Smooth muscle cell (in vitro differentiated cells): ENCODE measurements at regions not wholly inside any gene's neighbourhood (a gene's known extent, or its start where the extent isn't known, plus 50 kb on each side); places are given as distances from the start of the nearest gene placed in this dataset.

Experiments used
- DNase-seq: peaks from one replicate; lab custom pipeline; 2025; ENCODE audit not compliant: unreplicated experiment; lab: John Stamatoyannopoulos, UW
- H2AFZ ChIP-seq: fragments of 200-600 bp; sonication (generic); 2 replicates; pipeline ENCODE4 v1.6.0; 2016; ENCODE audit warnings: antibody characterized with exemption, low read depth, mild to moderate bottlenecking
- H3F3A ChIP-seq: fragments of 200-600 bp; sonication (generic); 2 replicates; pipeline ENCODE4 v1.6.0; 2017; ENCODE audit warnings: antibody characterized with exemption, low read depth
- H3K27ac ChIP-seq: fragments of 200-600 bp; sonication (generic); 2 replicates; pipeline ENCODE4 v1.5.1; 2016; ENCODE audit warnings: low read depth, mild to moderate bottlenecking
- H3K27me3 ChIP-seq: fragments of 200-600 bp; sonication (generic); 2 replicates; pipeline ENCODE4 v1.6.1; 2016; ENCODE audit warnings: low read depth, mild to moderate bottlenecking
- H3K36me3 ChIP-seq: fragments of 200-600 bp; sonication (generic); 2 replicates; pipeline ENCODE4 v1.5.1; 2016; ENCODE audit warnings: low read depth
- H3K4me1 ChIP-seq: fragments of 200-600 bp; sonication (generic); 2 replicates; pipeline ENCODE4 v1.5.1; 2016; ENCODE audit warnings: low read depth
- H3K4me2 ChIP-seq: fragments of 200-600 bp; sonication (generic); 2 replicates; pipeline ENCODE4 v1.6.0; 2016; ENCODE audit warnings: mild to moderate bottlenecking
- H3K4me3 ChIP-seq: fragments of 200-600 bp; sonication (generic); 2 replicates; pipeline ENCODE4 v1.5.1; 2016; ENCODE audit warnings: mild to moderate bottlenecking
- H3K79me2 ChIP-seq: fragments of 200-600 bp; sonication (generic); 2 replicates; pipeline ENCODE4 v1.6.0; 2016; ENCODE audit warnings: low read depth, mild to moderate bottlenecking
- H3K9ac ChIP-seq: fragments of 200-600 bp; sonication (generic); 2 replicates; pipeline ENCODE4 v1.6.0; 2016; ENCODE audit warnings: low read depth
- H3K9me3 ChIP-seq: fragments of 200-600 bp; sonication (generic); replicated peaks from 2 replicates; pipeline ENCODE4 v1.5.1; 2016; ENCODE audit warnings: low read depth
- H4K20me1 ChIP-seq: fragments of 200-600 bp; sonication (generic); 2 replicates; pipeline ENCODE4 v1.6.0; 2016; ENCODE audit warnings: low read depth
- WGBS: methylation state at CpG from one replicate; pipeline ENCODE4 v1.1.7; 2016; ENCODE audit warnings: low lambda C conversion rate; 5-methylcytosine and 5-hydroxymethylcytosine counted together
- TF ChIP-seq, protein P1 (sequence below): fragments of 200-600 bp; sonication (generic); IDR thresholded peaks from 2 replicates; pipeline ENCODE4 v1.5.1; 2017; ENCODE audit warnings: borderline replicate concordance, mild to moderate bottlenecking, antibody characterized with exemption; ENCODE audit not compliant: insufficient read depth, poor library complexity, severe bottlenecking

DNA sequence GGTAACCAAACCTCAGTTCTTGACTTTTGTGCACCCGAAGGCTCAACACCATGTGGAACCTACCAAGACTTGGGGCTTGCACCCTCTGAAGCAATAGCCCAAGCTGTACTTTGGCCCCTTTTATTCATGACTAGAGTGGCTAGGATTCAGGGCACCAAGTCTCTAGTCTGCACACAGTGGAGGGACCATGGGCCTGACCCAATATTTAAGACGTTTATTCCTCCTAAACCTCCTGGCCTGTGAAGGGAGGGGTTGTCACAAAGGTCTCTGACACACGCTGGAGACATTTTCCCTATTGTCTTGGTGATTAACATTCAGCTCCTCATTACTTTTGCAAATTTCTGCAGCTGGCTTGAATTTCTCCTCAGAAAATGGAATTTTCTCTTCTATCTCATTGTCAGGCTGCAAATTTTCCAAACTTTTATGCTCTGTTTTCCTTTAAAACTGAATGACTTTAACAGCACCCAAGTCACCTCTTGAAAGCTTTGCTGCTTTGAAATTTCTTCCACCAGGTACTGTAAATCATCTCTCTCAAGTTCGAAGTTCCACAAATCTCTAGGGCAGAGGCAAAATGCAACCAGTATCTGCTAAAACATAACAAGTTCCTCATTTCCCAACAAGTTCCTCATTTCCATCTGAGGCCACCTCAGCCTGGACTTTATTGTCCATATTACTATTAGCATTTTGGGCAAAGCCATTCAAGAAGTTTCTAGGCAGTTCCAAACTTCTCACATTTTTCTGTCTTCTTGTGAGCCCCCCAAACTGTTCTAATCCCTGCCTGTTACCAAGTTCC is 481.4 kb upstream of the BTBD3 start:
- H3F3A ChIP-seq: no peaks in the 10 kb centered on the region
- no peak overlapping the region for H2AFZ ChIP-seq
- H3K9me3 ChIP-seq: no peaks in the 10 kb centered on the region
- H3K36me3 ChIP-seq: no peaks in the 10 kb centered on the region
- DNase-seq: no peak
- no peak overlapping the region for H3K4me2 ChIP-seq
- H4K20me1 ChIP-seq: no peaks in the 10 kb centered on the region
- H3K27me3 ChIP-seq: no peaks in the 10 kb centered on the region
- no peaks in the 10 kb centered on the region for H3K4me1 ChIP-seq
- H3K27ac ChIP-seq: no peak overlapping the region
- H3K4me3 ChIP-seq: no peak overlapping the region
- WGBS: 93% methylated on average over 4 of the region's 4 CpGs
- no peak overlapping the region for H3K9ac ChIP-seq
- TF ChIP-seq, protein P1, sequence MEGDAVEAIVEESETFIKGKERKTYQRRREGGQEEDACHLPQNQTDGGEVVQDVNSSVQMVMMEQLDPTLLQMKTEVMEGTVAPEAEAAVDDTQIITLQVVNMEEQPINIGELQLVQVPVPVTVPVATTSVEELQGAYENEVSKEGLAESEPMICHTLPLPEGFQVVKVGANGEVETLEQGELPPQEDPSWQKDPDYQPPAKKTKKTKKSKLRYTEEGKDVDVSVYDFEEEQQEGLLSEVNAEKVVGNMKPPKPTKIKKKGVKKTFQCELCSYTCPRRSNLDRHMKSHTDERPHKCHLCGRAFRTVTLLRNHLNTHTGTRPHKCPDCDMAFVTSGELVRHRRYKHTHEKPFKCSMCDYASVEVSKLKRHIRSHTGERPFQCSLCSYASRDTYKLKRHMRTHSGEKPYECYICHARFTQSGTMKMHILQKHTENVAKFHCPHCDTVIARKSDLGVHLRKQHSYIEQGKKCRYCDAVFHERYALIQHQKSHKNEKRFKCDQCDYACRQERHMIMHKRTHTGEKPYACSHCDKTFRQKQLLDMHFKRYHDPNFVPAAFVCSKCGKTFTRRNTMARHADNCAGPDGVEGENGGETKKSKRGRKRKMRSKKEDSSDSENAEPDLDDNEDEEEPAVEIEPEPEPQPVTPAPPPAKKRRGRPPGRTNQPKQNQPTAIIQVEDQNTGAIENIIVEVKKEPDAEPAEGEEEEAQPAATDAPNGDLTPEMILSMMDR: no peak
- no peaks in the 10 kb centered on the region for H3K79me2 ChIP-seq

DNA sequence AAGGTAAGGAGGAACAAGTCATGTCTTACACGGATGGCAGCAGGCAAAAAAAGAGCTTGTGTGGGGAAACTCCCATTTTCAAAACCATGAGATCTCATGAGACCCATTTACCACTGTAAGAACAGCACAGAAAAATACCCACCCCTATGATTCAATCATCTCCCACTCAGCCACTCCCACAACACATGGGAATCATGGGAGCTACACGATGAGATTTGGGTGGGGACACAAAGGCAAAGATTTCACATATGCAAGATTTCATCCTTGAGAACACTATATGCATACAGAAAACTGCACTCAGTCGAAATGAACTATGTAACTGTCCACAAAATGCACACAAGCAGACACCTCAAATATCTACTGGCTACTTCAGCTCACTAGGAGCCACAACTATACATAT is 480.6 kb upstream of the BTBD3 start:
- TF ChIP-seq, protein P1: no peak
- 91% methylated on average over 3 of the region's 3 CpGs for WGBS
- Histone ChIP-seq H3K9me3 (no peaks in the 10 kb centered on the region), H3K36me3 (no peaks in the 10 kb centered on the region), H3K4me2 (no peak overlapping the region), H3K4me3 (no peak overlapping the region), H2AFZ (no peak overlapping the region), H3K27ac (peak overlapping the region; percentile 76), H4K20me1 (no peaks in the 10 kb centered on the region), H3K79me2 (no peaks in the 10 kb centered on the region), H3K27me3 (no peaks in the 10 kb centered on the region), H3K9ac (no peak overlapping the region), H3F3A (no peaks in the 10 kb centered on the region), H3K4me1 (peaks cover 1% of the 10 kb centered on the region)
- no peak for DNase-seq

DNA sequence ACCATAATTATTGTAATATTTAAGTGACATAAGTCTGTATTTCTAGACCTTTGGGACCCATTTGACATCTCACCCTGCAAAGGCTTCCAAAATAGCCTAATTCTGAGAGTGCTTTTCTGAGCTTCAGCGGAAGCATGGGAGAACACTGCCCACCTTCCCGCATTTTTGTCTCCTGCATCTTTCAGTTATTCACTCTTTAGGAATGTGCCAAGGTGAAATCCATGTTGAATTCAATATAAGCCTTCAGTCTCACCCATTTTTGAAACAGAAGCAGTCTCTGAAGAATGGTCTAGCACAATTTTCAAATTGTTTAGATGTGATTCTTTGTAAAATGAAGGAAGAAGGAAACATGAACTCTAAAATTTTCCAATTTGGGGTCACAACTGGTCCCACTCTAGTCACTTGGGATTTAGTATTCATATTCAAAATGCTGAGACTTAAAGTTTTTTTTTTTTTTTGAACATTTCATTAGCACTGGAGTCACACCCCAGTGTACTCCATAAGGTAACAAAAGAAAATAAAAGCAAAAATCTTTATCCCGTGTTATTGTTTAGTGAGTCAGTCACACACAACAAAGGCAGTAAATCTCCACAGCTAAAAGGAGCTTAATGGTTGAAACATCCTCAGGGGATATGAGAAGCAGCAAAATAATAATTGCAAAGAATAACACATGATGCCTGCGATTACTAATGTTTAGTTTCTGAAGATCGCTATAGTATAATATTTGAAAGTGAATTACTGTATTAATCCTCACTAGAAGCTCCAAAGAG is 479.9 kb upstream of the BTBD3 start:
- no peaks in the 10 kb centered on the region for H3F3A ChIP-seq
- no peak overlapping the region for H3K4me3 ChIP-seq
- TF ChIP-seq, protein P1: no peak
- H3K9me3 ChIP-seq: no peaks in the 10 kb centered on the region
- WGBS: 74% methylated on average over 5 of the region's 5 CpGs
- no peak overlapping the region for H2AFZ ChIP-seq
- peak overlapping the region; percentile 35 for H3K9ac ChIP-seq
- H3K4me2 ChIP-seq: no peak overlapping the region
- H3K36me3 ChIP-seq: no peaks in the 10 kb centered on the region
- DNase-seq: no peak
- H4K20me1 ChIP-seq: no peaks in the 10 kb centered on the region
- H3K79me2 ChIP-seq: no peaks in the 10 kb centered on the region
- peak overlapping the region; percentile 76 for H3K27ac ChIP-seq
- no peaks in the 10 kb centered on the region for H3K27me3 ChIP-seq
- H3K4me1 ChIP-seq: peaks cover 8% of the 10 kb centered on the region
